K562 (cell line): ENCODE measurements at regions not wholly inside any gene's neighbourhood (a gene's known extent, or its start where the extent isn't known, plus 50 kb on each side); places are given as distances from the start of the nearest gene placed in this dataset.

ENCODE experiments used
- ATAC-seq: fragments of 200-7000 bp; cut with Tn5 transposase; 3 replicates; pipeline ENCODE4 v1.9.1; 2020; ENCODE audit warnings: moderate library complexity
- BruUV-seq: library from RNA; stranded (reverse); fragments of 400-500 nt; replicated peaks from 2 replicates; lab custom pipeline; 2021; lab: Mats Ljungman, UMichigan
- CTCF ChIA-PET: fragments of 300-600 bp; formaldehyde crosslinking; extraction: SDS; loops from one replicate; lab custom pipeline; 2021; ENCODE audit warnings: low intra/inter-chr PET ratio; lab: Yijun Ruan, JAX
- POLR2A ChIA-PET: fragments of 300-600, 350-650 bp; sonication (Branson Sonifier 250); formaldehyde crosslinking; extraction: SDS; loops from one replicate; lab custom pipeline; 2021; ENCODE audit warnings: antibody characterized with exemption, inconsistent platforms; lab: Yijun Ruan, JAX
- DNase-seq, 4 experiments: peaks; one replicate each; pipeline versions ENCODE4 v3.0.0 to v3.0.0-alpha.2; 2011 to 2018; ENCODE audit warnings: low spot score in 3 of 4, mixed read lengths in 3 of 4; ENCODE audit errors: extremely low read depth in 1 of 4
- FAIRE-seq: peaks from 2 replicates; lab custom pipeline; 2011; peaks lifted over from hg19 to GRCh38; lab: Jason Lieb, UNC
- H2AFZ ChIP-seq: 2 replicates; pipeline ENCODE4 v1.6.0; 2011; ENCODE audit warnings: low read depth, low read length, control low read depth, inconsistent platforms
- H3K27ac ChIP-seq: fragments of 200-600 bp; 3 replicates; pipeline ENCODE4 v1.8.0; 2011; ENCODE audit warnings: low read depth, mild to moderate bottlenecking, control low read depth, inconsistent platforms, low read length, moderate library complexity, mixed read lengths; ENCODE audit errors: extremely low read depth
- H3K27me3 ChIP-seq, 2 experiments: fragments of 300-600 bp in 1 of 2; 2 replicates in 1 of 2; 3 replicates in 1 of 2; pipeline versions ENCODE4 v1.6.0 to v1.8.0; 2011; ENCODE audit warnings: inconsistent platforms in 2 of 2, low read length in 2 of 2, mild to moderate bottlenecking in 1 of 2, mixed read lengths in 1 of 2, moderate library complexity in 1 of 2; ENCODE audit not compliant: control insufficient read depth in 2 of 2, insufficient read depth in 2 of 2
- H3K36me3 ChIP-seq: fragments of 300-600 bp; 3 replicates; pipeline ENCODE4 v1.8.0; 2011; ENCODE audit warnings: mild to moderate bottlenecking, low read length, inconsistent platforms; ENCODE audit not compliant: control insufficient read depth, insufficient read depth
- H3K4me1 ChIP-seq, 2 experiments: fragments of 200-600 bp in 1 of 2; replicated peaks in 1 of 2; 2 replicates in 1 of 2; 3 replicates in 1 of 2; pipeline versions ENCODE4 v1.5.1 to v1.8.0; 2011; ENCODE audit warnings: inconsistent platforms in 2 of 2, low read length in 2 of 2, mild to moderate bottlenecking in 1 of 2, mixed read lengths in 1 of 2, moderate library complexity in 1 of 2; ENCODE audit not compliant: control insufficient read depth in 2 of 2, insufficient read depth in 2 of 2
- H3K4me2 ChIP-seq: 2 replicates; pipeline ENCODE4 v1.6.1; 2011; ENCODE audit warnings: low read length, control low read depth, inconsistent platforms, mixed read lengths; ENCODE audit not compliant: insufficient read depth
- H3K4me3 ChIP-seq: fragments of 200-600 bp; sonication (generic), shearing (Covaris generic); 2 replicates; pipeline ENCODE4 v1.5.1; 2016; ENCODE audit warnings: control low read depth, inconsistent platforms
- H3K79me2 ChIP-seq: fragments of 200-600 bp; 3 replicates; pipeline ENCODE4 v1.8.0; 2011; ENCODE audit warnings: low read length, inconsistent platforms; ENCODE audit not compliant: control insufficient read depth, insufficient read depth
- H3K9ac ChIP-seq, 2 experiments: 2 replicates each; pipeline versions ENCODE4 v1.6.0 to v1.6.1; 2011; ENCODE audit warnings: low read depth in 2 of 2, low read length in 2 of 2, control low read depth in 1 of 2, inconsistent platforms in 1 of 2, mild to moderate bottlenecking in 1 of 2, mixed read lengths in 1 of 2; ENCODE audit not compliant: insufficient read depth in 1 of 2
- H3K9me1 ChIP-seq: one replicate; pipeline ENCODE4 v1.6.0; 2011; ENCODE audit warnings: inconsistent platforms, mild to moderate bottlenecking, low read length, moderate library complexity; ENCODE audit not compliant: control insufficient read depth, insufficient read depth
- H3K9me3 ChIP-seq: replicated peaks from 2 replicates; pipeline ENCODE4 v1.5.1; 2011; ENCODE audit warnings: low read depth, low read length, inconsistent platforms; ENCODE audit not compliant: control insufficient read depth, insufficient read depth
- H4K20me1 ChIP-seq: replicated peaks from 2 replicates; pipeline ENCODE4 v1.6.1; 2011; ENCODE audit warnings: low read length, inconsistent platforms, mixed read lengths; ENCODE audit not compliant: control insufficient read depth, insufficient read depth
- DACH1 ChIP-seq: fragments of 450-650 bp; IDR thresholded peaks from 2 replicates; pipeline ENCODE4 v1.6.1; 2018; ENCODE audit not compliant: partially characterized antibody
- HNRNPL ChIP-seq: fragments of 200-400 bp; formaldehyde crosslinking; IDR thresholded peaks from 2 replicates; pipeline ENCODE4 v1.6.1; 2017; ENCODE audit warnings: low read depth, mild to moderate bottlenecking, low read length
- MXI1 ChIP-seq: IDR thresholded peaks from 2 replicates; pipeline ENCODE4 v1.6.1; 2011; ENCODE audit warnings: low read depth, mild to moderate bottlenecking, improper control_type of control experiment, low read length
- NFE2 ChIP-seq: IDR thresholded peaks from 2 replicates; pipeline ENCODE4 v1.6.1; 2014; ENCODE audit warnings: antibody characterized with exemption, low read depth
- U2AF2 ChIP-seq: fragments of 200-400 bp; formaldehyde crosslinking; optimal IDR thresholded peaks from 2 replicates; pipeline ENCODE3; 2017; ENCODE audit warnings: low read depth, mild to moderate bottlenecking, low read length
- ZFP1 ChIP-seq: fragments of 450-650 bp; formaldehyde crosslinking; IDR thresholded peaks from 2 replicates; pipeline ENCODE4 v1.4.0; 2020; ENCODE audit warnings: mild to moderate bottlenecking, mixed read lengths
- ZNF133 ChIP-seq: fragments of 250-450 bp; sonication (Bioruptor Pico); IDR thresholded peaks from 2 replicates; pipeline ENCODE4 v1.4.0; 2020; ENCODE audit warnings: mild to moderate bottlenecking
- ZNF431 ChIP-seq: sonication (generic); formaldehyde crosslinking; IDR thresholded peaks from 2 replicates; pipeline ENCODE4 v1.8.0; 2022; ENCODE audit warnings: mild to moderate bottlenecking, missing genetic modification reagents
- WGBS: fragments of 100-300 bp; shearing (Covaris generic); methylation state at CpG from one replicate; pipeline ENCODE4 v1.1.6; 2016; ENCODE audit warnings: low coverage, mixed read lengths; ENCODE audit not compliant: insufficient coverage; ENCODE audit errors: missing lambda C conversion rate; 5-methylcytosine and 5-hydroxymethylcytosine counted together
- in situ Hi-C: fragments of 300-500 bp; cut with MboI; formaldehyde crosslinking; loops from 4 replicates; pipeline ENCODE4 v1.15.0; 2018; ENCODE audit warnings: inconsistent platforms, mixed read lengths
- intact Hi-C: fragments of 100-400 bp; cut with micrococcal nuclease; formaldehyde crosslinking; loops from 2 replicates; pipeline ENCODE4 v1.14.2; 2022
- TF ChIP-seq, protein P1 (sequence below): sonication (generic); formaldehyde crosslinking; IDR thresholded peaks from 2 replicates; pipeline ENCODE4 v1.9.0; 2022; ENCODE audit warnings: mild to moderate bottlenecking, missing genetic modification reagents
- TF ChIP-seq, protein P2 (sequence below): fragments of 200-600 bp; sonication (generic); IDR thresholded peaks from one replicate; pipeline ENCODE4 v1.6.1; 2012; ENCODE audit warnings: mild to moderate bottlenecking, low read depth, low read length, inconsistent platforms
- TF ChIP-seq, protein P3 (sequence below): sonication (generic); formaldehyde crosslinking; IDR thresholded peaks from 2 replicates; pipeline ENCODE4 v1.8.1; 2023; ENCODE audit warnings: mild to moderate bottlenecking, missing genetic modification reagents

DNA sequence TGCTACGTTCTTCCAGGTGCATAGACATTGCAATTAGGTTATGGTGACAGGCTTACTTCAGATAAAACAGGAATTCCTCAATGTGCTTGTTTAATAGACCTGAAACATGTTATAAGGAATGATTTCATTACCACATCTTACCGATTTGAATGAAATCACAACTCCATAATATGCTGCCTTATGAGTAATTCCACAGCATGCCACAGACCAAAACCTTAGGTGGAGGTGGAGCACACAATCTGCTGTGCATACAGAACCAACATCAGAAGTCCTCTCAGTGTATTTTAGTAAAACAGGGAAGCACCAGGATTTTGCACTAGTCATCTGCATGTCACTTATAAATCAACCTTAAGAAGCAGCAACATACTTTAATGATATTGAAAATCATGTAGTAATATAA lies 148.9 kb upstream of the TSHZ2 start:
- no peaks in the 10 kb centered on the region for H3K27me3 ChIP-seq
- in situ Hi-C loops, result no loop called here
- H3K9me1 ChIP-seq, result no peaks in the 10 kb centered on the region
- H3K27ac ChIP-seq, result no peak overlapping the region
- POLR2A ChIA-PET, result no interaction called here
- H3K4me2 ChIP-seq, result no peak overlapping the region
- WGBS, result 0% methylated on average over 2 of the region's 2 CpGs
- no peak overlapping the region for H2AFZ ChIP-seq
- no peak overlapping the region for H3K4me3 ChIP-seq
- CTCF ChIA-PET, result no interaction called here
- H3K9ac ChIP-seq, result no peak overlapping the region
- no peaks in the 10 kb centered on the region for H4K20me1 ChIP-seq
- H3K9me3 ChIP-seq, result no peaks in the 10 kb centered on the region
- BruUV-seq, result no TSS peak
- DNase-seq (no peak), ATAC-seq (no peak), FAIRE-seq (no peak)
- H3K36me3 ChIP-seq, result no peaks in the 10 kb centered on the region
- intact Hi-C loops, result no loop called here
- H3K79me2 ChIP-seq, result no peaks in the 10 kb centered on the region
- H3K4me1 ChIP-seq, result no peaks in the 10 kb centered on the region
- TF ChIP-seq HNRNPL (no peak), MXI1 (no peak), U2AF2 (no peak), NFE2 (no peak), DACH1 (no peak), ZNF133 (CRISPR knock-in tag) (no peak), ZNF431 (CRISPR knock-in tag) (no peak), ZFP1 (no peak)
- TF ChIP-seq, protein P1, sequence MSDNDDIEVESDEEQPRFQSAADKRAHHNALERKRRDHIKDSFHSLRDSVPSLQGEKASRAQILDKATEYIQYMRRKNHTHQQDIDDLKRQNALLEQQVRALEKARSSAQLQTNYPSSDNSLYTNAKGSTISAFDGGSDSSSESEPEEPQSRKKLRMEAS (CRISPR knock-in tag), result no peak
- TF ChIP-seq, protein P2, sequence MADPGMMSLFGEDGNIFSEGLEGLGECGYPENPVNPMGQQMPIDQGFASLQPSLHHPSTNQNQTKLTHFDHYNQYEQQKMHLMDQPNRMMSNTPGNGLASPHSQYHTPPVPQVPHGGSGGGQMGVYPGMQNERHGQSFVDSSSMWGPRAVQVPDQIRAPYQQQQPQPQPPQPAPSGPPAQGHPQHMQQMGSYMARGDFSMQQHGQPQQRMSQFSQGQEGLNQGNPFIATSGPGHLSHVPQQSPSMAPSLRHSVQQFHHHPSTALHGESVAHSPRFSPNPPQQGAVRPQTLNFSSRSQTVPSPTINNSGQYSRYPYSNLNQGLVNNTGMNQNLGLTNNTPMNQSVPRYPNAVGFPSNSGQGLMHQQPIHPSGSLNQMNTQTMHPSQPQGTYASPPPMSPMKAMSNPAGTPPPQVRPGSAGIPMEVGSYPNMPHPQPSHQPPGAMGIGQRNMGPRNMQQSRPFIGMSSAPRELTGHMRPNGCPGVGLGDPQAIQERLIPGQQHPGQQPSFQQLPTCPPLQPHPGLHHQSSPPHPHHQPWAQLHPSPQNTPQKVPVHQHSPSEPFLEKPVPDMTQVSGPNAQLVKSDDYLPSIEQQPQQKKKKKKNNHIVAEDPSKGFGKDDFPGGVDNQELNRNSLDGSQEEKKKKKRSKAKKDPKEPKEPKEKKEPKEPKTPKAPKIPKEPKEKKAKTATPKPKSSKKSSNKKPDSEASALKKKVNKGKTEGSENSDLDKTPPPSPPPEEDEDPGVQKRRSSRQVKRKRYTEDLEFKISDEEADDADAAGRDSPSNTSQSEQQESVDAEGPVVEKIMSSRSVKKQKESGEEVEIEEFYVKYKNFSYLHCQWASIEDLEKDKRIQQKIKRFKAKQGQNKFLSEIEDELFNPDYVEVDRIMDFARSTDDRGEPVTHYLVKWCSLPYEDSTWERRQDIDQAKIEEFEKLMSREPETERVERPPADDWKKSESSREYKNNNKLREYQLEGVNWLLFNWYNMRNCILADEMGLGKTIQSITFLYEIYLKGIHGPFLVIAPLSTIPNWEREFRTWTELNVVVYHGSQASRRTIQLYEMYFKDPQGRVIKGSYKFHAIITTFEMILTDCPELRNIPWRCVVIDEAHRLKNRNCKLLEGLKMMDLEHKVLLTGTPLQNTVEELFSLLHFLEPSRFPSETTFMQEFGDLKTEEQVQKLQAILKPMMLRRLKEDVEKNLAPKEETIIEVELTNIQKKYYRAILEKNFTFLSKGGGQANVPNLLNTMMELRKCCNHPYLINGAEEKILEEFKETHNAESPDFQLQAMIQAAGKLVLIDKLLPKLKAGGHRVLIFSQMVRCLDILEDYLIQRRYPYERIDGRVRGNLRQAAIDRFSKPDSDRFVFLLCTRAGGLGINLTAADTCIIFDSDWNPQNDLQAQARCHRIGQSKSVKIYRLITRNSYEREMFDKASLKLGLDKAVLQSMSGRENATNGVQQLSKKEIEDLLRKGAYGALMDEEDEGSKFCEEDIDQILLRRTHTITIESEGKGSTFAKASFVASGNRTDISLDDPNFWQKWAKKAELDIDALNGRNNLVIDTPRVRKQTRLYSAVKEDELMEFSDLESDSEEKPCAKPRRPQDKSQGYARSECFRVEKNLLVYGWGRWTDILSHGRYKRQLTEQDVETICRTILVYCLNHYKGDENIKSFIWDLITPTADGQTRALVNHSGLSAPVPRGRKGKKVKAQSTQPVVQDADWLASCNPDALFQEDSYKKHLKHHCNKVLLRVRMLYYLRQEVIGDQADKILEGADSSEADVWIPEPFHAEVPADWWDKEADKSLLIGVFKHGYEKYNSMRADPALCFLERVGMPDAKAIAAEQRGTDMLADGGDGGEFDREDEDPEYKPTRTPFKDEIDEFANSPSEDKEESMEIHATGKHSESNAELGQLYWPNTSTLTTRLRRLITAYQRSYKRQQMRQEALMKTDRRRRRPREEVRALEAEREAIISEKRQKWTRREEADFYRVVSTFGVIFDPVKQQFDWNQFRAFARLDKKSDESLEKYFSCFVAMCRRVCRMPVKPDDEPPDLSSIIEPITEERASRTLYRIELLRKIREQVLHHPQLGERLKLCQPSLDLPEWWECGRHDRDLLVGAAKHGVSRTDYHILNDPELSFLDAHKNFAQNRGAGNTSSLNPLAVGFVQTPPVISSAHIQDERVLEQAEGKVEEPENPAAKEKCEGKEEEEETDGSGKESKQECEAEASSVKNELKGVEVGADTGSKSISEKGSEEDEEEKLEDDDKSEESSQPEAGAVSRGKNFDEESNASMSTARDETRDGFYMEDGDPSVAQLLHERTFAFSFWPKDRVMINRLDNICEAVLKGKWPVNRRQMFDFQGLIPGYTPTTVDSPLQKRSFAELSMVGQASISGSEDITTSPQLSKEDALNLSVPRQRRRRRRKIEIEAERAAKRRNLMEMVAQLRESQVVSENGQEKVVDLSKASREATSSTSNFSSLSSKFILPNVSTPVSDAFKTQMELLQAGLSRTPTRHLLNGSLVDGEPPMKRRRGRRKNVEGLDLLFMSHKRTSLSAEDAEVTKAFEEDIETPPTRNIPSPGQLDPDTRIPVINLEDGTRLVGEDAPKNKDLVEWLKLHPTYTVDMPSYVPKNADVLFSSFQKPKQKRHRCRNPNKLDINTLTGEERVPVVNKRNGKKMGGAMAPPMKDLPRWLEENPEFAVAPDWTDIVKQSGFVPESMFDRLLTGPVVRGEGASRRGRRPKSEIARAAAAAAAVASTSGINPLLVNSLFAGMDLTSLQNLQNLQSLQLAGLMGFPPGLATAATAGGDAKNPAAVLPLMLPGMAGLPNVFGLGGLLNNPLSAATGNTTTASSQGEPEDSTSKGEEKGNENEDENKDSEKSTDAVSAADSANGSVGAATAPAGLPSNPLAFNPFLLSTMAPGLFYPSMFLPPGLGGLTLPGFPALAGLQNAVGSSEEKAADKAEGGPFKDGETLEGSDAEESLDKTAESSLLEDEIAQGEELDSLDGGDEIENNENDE, result no peak
- TF ChIP-seq, protein P3, sequence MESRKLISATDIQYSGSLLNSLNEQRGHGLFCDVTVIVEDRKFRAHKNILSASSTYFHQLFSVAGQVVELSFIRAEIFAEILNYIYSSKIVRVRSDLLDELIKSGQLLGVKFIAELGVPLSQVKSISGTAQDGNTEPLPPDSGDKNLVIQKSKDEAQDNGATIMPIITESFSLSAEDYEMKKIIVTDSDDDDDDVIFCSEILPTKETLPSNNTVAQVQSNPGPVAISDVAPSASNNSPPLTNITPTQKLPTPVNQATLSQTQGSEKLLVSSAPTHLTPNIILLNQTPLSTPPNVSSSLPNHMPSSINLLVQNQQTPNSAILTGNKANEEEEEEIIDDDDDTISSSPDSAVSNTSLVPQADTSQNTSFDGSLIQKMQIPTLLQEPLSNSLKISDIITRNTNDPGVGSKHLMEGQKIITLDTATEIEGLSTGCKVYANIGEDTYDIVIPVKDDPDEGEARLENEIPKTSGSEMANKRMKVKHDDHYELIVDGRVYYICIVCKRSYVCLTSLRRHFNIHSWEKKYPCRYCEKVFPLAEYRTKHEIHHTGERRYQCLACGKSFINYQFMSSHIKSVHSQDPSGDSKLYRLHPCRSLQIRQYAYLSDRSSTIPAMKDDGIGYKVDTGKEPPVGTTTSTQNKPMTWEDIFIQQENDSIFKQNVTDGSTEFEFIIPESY (CRISPR knock-in tag), result no peak
